B cell (primary cell): ENCODE measurements at regions not wholly inside any gene's neighbourhood (a gene's known extent, or its start where the extent isn't known, plus 50 kb on each side); places are given as distances from the start of the nearest gene placed in this dataset.

ENCODE experiments used
- CTCF ChIP-seq: fragments of 200-600 bp; IDR thresholded peaks from one replicate; pipeline ENCODE4 v1.8.0; 2022; ENCODE audit warnings: antibody characterized with exemption, mild to moderate bottlenecking
- EZH2 ChIP-seq: IDR thresholded peaks from 2 replicates; pipeline ENCODE4 v1.6.1; 2012; ENCODE audit warnings: borderline replicate concordance, low read depth, mild to moderate bottlenecking, moderate library complexity, low read length; ENCODE audit not compliant: insufficient read depth, poor library complexity, severe bottlenecking

GRCh38 chr7:12002428-12002827, 170.4 kb upstream of the THSD7A start:
- TF ChIP-seq EZH2 (no peak), CTCF (no peak)
